Choroid plexus epithelial cell (primary cell): ENCODE measurements at regions not wholly inside any gene's neighbourhood (a gene's known extent, or its start where the extent isn't known, plus 50 kb on each side); places are given as distances from the start of the nearest gene placed in this dataset.

ENCODE experiments used
- DNase-seq: peaks from one replicate; pipeline ENCODE4 v3.0.0-alpha.2; 2010; ENCODE audit warnings: low read depth
- H3K4me3 ChIP-seq: 2 replicates; pipeline ENCODE4 v1.5.1; 2011; ENCODE audit warnings: low read depth, mild to moderate bottlenecking, control low read depth, low read length, moderate library complexity
- CTCF ChIP-seq: conservative IDR thresholded peaks from 2 replicates; pipeline ENCODE4 v1.5.1; 2011; ENCODE audit warnings: low read depth, mild to moderate bottlenecking, control low read depth, inconsistent platforms, low read length, moderate library complexity

DNA sequence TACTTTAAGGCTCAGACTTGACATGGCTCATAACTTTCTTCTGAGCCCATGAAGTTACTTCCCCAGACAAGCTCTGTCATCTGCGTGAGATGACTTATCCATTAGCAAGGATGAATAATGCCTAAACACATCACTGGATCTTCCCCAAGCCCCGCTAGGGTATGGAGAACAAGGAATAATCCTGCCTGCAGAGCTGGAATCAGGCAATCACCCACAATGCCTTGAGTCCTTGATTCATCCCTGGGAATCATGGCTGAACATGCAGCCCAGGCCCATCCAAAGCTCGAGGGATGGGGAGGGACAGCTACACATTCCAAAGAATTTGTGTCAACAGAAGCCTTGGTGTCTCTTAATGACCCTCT is 131.7 kb downstream of the PSMG1 start:
- TF ChIP-seq CTCF = no peak
- H3K4me3 ChIP-seq = no peak overlapping the region
- DNase-seq = no peak

DNA sequence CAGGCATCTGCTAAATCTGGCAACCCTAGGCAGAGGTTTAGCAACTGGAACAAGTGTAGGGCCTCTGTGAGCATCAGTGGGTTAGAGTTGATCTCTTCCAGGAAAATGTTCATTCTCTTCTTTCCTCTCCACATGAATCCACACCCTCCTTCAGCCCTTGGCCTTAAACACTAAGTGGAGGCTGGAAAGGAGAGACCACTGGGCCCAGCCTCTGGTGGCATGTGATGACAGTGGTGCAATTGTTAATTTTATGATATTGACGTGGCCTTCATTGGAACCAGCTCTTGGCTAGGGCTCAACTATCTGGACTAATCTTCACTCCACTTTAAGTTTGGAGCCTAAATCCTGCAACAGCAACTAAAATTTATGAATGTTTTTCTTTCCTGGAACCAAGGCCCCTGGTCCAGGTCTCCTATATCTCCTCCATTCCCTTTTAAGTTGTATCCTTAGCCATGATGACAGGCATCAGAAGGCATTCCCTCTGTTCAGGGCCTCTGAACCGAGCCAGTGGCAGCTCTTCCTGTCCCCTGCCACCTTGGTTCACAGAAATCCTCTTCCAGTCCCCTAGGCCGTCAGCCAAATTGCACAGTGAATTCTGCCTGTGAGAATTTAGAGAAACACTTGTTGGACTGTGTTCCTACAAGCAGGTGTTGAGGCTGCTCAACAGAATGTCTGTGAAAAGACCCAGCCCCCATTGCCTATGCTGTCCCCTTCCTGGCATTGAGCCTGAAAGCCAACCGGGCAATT is 132.2 kb downstream of the PSMG1 start:
- DNase-seq = no peak
- TF ChIP-seq CTCF = no peak
- H3K4me3 ChIP-seq = no peak overlapping the region

DNA sequence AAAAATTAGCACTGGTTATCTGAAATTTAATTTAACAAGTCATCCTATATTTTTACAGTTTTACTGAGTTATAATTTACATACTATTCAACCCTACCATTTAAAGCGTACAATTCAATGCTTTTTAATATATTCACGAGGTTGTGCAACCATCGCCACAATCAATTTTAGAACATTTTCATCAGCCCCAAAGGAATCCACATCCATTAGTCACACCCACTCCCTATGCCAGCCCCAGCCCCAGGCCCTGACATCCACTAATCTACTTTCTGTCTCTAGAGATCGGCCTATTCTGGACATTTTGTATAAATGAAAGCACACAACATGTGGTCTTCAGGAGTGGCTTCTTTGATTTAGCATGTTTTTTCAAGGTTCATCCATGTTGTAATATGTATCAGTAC is 134.7 kb downstream of the PSMG1 start:
- peak; percentile 39 for DNase-seq
- TF ChIP-seq CTCF = no peak
- no peak overlapping the region for H3K4me3 ChIP-seq

DNA sequence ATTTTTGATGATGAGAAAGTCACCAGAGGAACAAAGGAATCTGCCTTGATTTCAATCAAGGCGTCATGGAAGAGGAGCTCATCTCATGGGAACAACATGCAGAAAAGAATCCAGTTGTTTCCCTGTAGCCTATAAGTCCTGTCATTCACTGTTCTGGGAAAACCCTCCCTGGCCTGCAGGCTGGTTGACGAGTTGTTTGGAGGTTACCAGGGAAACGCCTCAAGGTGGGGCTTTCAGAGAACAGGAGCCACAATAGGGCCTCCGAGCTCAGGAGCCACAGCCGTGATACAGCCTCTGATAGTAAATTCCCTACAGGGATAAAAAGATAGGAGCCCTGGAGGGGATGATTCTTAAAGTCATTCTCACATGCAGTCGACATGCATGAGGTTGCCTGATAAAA is 135.2 kb downstream of the PSMG1 start:
- DNase-seq = peak; percentile 56
- no peak for TF ChIP-seq CTCF
- no peak overlapping the region for H3K4me3 ChIP-seq

DNA sequence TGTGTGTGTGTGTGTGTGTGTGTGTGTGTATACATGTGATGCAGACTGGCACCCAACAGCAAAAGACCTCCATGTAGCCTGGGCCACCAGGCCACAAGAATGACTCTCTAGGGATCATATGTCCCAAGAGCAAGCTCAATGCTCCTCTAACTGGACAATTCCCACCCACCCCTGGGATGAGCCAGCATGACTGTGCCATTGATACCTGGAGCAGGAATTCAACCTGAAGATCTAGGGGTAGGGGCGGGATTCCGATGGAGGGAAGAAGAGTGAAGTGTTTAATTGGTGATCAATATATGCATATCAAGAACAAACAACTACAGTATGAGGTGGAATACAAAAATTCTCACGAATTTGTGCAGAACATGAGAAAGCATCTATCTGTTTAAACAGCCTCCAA is 136.2 kb downstream of the PSMG1 start:
- TF ChIP-seq CTCF = no peak
- DNase-seq = no peak
- H3K4me3 ChIP-seq = no peak overlapping the region

- TF ChIP-seq CTCF = no peak
- H3K4me3 ChIP-seq = no peak overlapping the region
- DNase-seq = no peak
Observed at GRCh38 chr21:39046236-39046916, 136.9 kb downstream of the PSMG1 start.

DNA sequence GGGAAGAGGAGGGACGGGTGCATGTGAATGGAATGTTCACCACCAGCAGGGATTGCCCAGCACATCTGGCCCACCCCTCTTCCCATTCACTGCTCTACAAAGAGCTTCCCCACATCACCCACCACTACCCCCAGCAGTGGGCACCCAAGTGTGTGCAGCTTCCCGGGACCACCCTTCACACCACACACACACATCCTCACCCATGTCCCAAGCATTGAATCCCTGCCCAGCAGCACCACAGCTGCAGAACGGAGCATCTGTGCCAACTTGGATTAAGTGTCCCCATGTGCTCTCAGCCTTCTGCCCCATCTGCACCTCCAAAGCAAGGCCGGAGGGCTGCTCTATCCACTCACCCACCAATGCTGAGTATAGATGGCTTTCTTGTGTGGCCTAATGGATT is 141.4 kb downstream of the PSMG1 start:
- no peak for TF ChIP-seq CTCF
- no peak overlapping the region for H3K4me3 ChIP-seq
- no peak for DNase-seq
